Stimulated activated CD8-positive, alpha-beta memory T cell treated with anti-CD3 and anti-CD28 coated beads, Interleukin-15, amount 100 ng/mL, for 24 hours (primary cell): ENCODE measurements at regions not wholly inside any gene's neighbourhood (a gene's known extent, or its start where the extent isn't known, plus 50 kb on each side); places are given as distances from the start of the nearest gene placed in this dataset.

Experiments used
- DNase-seq: peaks from one replicate; pipeline ENCODE4 v3.0.0-alpha.2; 2020; ENCODE audit warnings: low read depth

DNA sequence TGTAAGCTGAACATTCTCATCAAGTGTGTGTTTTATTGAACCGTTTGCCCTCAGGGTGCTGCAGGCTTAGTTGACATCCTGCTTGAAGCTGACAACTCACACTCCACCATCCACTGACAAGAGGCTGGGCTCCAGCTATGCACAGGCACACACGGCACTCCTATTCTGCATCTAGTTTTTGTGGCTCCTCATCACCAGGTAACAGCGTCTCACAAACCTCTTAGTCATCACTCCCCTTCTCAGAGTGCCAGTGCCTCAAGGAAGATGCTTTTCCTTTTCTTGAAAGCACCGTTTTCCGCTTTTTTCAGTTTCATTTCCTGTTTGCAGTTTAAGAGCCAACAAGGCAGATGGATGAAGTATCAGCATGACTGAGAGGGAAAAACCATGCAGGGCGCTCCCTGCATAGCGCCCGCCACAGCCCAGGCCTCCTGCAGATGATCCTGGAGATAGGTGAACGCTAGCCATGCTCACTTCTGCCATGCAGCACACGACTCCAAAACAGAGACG is 491.2 kb downstream of the COG6 start:
- no peak for DNase-seq

DNA sequence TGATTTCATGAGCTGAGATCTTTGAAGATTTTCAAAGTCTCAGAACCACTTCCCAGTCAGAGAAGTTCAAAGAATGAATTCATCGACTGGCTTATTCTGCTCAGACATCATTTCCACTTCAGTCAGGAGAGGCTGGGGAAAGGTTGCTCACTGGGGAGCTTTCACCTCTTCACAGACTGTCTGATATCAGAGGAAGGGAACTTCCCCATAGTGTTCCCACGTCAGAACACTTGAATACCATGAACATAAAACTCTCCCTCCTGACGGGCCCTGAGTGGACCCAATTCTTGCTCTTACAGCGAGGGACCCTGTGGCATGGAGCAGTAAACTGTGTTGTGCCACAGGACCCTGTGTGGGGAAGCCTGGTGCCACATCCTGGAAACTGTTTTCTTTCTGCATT is 492.6 kb downstream of the COG6 start:
- DNase-seq, result no peak

DNA sequence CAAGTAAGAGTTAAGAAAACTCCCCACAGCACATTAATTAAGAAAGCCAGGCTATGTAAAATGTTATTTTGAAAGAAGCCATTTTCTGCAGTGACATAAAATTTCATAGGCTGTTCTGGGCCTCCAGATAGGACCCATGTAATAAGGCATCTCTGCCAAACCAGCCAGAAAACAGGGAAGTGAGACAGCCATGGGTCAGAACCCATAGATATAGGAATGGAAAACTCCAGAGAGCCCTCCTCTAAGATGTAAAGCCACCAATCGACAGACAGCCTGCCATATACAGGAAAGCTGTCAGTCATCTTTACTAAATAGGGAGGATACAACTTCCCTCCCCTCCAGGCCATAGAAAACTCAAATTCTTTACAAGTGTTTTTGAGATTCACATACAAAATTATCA is 493.3 kb downstream of the COG6 start:
- DNase-seq, result no peak

DNA sequence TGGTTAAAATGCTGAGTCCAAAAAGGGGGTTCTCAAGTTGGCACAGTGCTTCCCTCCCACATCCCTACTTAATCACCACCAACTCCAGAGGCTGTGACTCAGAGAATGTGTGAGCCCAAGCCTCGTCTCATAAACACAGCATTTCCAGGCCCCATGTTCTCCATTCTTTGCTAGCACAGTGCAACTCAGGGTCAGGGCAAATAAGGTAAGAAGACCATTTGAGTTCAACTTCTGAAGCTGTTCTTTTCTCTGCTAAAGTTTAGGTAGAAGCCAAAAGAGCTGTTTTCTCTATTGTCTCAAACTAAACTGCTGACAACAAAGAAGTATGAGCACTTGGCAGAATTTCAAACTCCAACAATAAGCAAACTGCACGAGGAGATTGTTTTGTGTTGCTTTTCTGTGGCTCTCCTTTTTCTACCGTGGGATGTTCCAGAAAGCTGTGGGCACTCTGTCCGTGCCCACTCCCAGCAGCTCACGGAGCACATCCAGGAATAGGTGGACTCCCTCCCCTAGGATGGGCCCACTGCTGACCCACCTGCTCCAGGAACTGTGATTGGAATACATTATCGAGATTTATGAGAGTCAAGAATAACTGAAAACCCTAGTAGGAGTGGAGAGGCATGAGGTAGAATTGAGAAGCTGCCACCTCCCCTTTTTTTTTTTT is 494.3 kb downstream of the COG6 start:
- no peak for DNase-seq

DNA sequence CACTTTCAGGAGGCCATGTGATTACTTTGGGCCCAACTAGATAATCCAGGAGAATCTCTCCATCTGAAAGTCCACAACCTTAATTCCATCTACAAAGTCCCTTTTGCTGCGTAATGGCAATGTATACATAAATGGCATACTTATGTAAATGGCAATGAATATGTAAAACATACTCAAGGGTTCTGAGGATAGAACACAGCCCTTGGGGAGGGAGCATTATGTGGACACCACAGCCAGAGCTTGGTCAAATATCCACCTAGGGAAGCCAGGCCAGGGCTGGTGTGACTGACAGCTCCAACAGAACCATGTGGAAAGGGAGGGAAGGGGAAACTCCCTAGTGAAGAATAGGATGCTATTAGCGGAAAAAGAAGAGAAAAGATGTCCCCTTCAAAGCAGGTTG is 496.2 kb downstream of the COG6 start:
- DNase-seq, result no peak

DNA sequence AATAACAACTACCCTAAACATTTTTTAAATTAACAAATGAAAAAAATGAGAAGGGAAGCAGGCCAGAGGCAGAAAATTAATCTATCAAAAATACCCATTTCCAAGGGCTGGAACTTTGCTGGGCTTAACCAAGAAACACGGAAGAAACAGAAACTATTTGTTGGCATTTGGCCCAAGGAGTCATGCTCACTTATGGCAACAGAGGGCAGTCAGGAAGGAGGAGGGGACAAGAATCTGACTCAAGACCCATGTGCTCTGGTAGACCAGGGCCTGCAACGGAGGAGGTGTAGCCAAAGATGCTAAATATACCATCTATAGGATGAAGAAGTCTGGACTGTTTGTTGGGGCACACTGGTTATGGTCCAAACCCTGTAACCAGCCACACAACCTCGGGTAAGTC is 496.7 kb downstream of the COG6 start:
- no peak for DNase-seq

DNA sequence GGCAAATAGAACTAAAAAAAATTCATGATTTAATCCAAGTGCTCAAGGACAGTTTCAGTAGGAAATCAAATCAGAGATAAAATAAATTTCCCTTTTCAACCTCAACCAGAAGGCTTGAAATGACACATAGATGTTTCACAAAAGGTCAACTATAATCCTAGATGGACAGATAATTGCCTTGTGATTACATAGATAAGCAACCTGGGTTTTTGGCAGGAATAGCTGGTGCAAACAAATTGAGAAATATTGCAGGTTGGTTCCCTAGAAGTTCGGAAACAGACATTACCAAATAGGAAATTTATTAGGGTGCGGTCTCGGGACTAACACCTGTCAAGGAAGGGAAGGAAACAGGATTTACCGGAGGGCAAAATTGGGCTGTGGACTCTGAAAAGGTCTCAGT is 497.5 kb downstream of the COG6 start:
- no peak for DNase-seq

DNA sequence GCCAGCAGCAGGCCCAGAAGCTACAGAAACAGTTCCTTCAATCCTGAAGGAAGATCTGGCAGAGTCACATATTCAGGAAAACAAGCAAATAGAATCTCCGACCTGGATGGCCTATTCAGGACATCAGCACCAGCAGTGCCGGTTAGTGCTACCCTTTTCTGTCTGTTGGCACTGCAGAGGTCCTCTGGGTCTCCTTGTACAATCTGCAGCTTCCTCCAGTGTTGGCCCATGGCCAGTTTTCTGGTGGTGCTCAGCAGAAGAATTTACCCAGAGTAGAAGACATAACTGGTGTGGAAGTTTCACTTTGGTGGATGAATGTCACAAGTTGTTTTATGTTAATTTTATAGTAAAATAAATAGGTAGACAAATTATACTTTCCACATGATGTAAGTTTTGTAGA is 498.1 kb downstream of the COG6 start:
- no peak for DNase-seq

DNA sequence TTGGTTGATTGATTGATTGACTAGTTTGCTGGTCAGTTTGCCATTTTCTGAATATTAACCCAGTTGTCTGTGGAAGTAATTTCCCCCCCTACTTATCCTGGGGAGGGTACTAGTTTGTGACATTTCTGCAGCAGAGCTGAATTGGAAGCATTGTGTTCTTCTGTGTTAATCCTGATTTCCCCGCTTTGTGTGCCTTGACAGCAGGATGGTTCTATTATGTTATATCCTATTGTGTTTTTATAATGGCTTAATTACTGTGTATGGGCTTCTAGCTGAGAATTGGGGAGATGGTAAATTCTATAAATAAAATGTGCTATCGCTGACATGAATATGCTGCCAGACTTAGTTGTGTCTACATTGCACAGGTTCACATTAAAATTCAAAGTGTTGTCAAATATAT is 499.7 kb downstream of the COG6 start:
- no peak for DNase-seq

DNA sequence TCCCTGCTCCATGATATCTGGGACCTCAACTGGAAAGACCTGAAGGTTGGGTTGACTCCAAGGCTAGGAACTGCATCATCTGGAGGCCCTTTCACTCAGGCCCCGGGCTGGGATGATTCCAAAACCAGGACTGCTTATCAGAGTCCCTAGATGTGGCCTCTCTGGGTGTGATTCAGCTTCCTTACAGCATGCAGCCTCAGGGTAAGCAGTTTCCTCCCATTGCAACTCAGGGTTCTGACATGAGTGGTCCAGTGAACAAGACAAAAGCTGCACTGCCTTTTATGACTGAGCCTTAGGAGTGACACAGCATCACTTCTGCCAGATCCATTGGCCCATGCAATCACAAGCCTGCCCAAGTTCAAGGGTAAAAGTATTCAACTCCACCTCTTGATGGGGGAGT is 502.8 kb downstream of the COG6 start:
- DNase-seq, result no peak

DNA sequence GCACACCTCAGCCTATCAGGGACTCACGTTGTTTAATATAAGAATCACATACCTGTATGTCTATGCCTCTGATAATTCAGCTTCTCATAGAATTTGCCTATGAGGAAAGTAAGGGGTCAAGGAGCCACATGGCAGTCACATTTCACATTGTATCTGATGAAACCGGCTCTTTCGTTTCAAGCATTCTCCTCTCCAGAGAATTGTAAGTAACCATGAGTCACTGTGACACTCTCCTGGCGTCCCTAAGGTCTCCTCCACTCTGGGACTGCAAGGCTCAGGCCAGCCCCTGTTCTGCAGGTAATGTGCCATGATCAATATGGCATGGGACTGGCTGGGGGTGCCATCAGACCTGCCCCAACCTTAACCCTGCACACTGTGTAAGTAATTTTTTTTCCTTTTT is 503.3 kb downstream of the COG6 start:
- DNase-seq, result no peak

DNA sequence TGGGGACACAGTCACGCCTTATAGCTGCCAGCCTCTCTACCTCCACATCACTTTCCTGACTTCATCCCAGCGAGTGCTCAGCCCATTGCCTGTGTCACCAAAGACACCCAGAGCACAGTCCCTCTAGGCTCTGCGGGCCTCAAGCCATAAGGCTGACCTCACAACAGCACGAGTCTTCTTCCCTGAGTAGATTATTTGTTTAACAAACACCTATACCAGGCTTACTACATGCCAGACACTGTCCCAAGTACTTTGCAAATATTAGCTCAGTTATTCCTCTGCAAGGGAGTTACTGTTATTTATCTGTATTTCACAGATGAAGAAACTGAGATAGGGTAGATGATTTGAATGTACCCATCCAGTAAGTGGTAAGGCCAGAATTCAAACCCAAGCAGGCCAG is 504.3 kb downstream of the COG6 start:
- no peak for DNase-seq

DNA sequence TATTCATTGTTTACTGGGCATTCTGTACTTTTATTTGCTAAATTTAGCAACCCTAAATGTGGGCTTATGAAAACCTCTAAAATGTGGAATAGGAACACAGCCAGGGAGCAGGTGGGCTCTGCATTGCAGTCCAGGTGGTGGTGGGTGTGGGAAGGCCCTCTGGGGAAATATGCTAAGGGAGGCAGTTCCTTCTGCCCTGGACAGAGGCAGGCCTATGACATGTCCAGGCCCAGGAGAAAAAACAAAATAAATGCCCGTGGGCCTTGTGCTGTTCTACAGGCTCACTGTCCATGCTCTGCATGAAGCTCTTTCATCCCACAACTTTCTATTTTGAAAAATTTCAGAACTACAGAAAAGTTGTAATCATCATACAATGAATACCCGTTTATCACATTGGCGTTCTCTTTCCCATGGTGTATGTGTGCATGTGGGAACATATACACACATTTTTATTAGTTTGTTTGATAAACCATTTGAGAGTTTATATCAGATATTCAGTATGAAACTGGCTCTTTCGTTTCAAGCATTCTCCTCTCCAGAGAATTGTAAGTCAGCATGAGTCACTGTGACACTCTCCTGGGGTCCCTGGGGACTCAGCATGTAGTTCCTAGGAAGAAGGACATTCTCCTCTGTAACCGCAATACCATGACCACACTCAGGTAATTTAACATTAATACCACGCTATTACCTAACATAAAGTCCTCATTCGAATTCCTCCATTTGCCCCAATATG is 505.3 kb downstream of the COG6 start:
- no peak for DNase-seq

DNA sequence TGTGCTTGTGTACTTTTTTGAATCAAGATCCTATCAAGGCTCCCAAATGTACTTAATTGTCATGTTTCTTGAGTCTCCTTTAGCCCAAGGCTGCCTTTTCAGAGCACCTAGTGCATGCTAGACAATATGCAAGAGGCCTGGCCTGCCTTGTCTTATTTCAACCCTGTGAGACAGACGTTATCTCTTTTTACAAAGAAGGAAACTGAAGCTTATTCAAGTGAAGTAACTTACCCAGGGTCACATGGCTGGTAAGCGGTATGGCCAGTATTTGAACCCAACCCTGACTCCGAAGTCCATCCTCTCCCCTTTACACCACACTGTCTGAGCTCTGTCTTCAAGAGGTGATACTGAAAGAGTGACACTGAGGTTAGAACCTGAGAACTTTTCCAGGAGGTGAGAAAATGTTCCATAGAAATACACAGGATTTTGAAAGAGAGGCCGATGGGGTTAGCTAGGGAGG is 505.1 kb downstream of the FOXO1 start:
- DNase-seq, result no peak

DNA sequence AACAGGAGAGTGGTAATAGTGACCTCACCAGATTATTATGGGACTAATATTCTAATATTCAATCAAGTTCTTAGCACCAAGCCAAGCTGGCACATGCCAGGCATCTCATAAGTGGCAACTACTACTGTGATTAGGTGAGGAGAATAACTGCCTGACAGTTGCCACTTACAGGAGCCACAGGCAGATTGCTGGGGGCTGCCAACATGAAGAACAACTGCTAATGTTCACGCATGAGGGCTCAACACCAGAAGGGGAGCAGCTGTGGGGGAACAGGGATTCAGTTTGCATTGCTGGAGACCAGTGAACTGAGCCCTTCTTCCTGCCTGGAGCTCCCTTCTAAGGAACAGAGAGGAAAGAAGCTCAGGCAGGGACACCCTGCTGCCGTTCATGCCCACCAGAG is 504.5 kb downstream of the FOXO1 start:
- DNase-seq, result no peak

DNA sequence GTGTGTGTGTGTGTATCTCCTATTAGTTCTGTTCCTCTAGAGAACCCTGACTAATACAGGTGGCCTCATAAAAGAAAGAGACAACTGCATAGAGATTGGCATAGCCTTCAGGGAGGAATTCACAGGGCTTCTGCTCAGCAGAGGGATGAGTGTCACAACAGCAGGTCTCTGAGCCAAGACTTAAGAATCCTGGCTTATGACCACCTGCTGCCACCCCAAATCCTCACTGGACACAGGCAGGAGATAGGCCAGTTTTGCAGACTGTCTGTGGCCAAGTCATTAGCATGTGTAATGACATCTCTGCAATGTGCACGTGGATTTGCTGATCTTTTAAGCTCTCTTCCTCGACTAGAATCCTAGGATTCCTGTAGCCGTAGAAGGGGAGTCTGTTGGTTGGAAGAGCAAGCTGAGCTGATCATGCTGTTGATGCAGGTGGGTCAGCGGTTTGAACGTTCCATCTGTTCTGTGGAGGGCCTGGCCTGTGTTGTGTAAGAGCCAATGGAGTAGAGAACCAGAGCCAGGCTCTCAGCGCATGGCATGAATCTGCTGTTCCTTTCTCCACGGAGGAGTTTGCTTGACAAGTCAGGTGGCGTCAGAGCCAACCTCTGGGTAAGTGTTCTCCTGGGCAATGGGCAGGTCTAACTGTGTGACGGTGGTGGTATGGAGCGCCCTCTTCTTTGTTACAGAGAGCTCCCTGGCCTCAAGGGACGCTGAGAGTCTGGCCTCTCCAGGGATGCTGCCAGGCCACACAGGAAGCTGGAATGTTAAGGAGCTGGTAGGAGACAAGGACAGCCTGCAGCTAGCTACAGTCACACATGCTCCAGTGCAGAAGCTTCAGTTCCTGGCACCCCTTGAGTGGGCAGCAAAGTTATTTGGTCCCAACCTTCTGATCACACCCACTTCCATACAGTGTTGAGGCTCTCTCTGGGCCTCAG is 503.1 kb downstream of the FOXO1 start:
- no peak for DNase-seq

DNA sequence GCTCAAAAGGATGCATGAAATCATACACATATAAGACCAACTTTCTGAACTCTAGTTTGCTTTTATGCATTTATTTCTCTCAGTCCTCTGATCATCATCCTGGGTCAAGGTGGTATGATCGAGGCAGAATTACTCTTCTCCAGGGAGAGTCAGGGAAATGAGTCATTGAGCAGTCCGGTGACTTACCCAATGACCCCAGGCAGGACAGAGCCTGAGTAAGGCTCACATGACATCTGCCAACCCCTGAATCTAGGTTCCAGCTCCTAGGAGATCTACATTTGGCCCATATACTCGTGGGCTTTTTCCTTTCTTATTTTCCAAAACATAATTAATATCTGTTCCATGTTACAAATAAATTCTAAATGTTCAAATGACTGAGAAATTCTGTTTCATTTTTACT is 502.3 kb downstream of the FOXO1 start:
- DNase-seq, result no peak

DNA sequence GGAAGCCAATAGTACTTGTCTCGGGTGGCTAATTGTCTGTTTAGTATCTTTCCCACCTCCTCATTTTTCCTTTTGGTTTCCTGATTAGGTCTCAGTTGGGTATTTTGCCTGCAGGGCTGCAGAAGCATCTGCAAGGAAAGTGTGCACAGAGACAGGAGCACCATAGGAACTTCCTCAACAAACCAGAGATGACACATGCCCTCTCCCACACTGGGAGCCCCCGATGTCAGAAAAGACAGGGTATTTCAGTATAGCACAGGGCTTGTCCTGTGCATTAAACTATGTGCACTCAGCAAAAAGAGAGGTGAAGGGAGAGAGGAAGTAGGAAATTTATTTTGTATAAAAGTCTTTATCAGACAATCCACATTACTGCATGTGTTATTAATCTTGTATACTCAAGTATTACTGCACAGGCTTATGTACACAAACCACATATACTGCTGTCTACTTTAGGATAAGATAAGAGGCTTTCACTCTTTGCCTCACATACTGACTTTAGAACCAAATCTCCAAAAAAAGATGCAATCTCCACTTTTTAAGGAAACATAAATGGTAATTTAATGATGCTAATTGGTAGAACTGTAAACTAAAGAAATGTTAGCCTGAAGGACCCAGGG is 501.0 kb downstream of the FOXO1 start:
- DNase-seq, result no peak

DNA sequence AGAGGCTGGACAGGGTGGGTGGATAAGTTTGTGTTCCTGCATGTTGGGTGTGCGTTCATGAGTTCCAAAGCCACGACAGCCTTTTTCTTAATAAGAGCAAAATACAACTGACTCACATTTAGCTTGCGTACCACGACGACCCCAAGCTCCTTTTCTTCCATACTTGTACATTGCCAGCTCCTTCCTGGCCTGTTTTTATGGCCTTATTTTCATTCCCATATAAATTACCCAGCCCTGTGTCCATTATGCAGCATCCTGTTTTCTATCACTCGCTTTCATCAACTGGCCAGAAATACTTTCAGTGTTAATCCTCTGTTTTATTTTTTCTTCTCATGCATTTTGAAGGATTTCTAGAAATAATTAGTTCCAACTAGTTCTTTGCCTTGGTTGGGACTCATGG is 499.1 kb downstream of the FOXO1 start:
- no peak for DNase-seq

DNA sequence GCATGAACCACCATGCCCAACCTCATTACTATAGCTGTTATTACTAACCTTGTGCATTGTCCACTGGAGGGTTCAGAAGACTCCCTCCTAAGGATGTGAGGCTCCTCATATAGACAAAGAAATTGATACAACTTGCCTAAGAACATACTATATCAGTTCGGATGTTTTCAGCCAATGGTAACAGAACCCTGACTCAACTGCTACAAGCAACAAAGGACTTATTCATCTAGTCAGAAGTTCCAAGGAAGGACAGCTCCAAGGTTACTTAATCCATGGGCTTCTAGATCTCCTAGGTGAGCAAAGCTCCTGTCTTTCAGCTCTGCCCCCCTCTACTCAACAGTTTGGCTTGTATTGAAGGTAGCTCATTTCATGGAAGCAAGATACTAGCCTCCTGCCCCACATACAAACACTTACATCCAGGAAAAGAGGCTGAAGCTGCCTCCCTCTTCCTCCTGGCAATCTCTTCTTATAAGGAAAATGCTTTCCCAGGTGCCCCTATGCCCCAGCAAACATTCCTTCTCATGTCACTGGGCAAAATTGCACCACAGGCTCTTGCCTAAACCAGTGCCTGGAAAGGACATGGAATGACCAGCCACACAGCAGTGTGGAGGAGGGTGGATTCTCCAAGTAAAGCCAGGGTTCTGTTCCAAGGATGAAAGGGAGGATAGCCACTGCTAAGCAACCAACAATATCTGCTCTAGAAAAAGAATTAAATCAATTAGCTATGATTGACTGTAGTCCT is 497.8 kb downstream of the FOXO1 start:
- DNase-seq, result no peak

DNA sequence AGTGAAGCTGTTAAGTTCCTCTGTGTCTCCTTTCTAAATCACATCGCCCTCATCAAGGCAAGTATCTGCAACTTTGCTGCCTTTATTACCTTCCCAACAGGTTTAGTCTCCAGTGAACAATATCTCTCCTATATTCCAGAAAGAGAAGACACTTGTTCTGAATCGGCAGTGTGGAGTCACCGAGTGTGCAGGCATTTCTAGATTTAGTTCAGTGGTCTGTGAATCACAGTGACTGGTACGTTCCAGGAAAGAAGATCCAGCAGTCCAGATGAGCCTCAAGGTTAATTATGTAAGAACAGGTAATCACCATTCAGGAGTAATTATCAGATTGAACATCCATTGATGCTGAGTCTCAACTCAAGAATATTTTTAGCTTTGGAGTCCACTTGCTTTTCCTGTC is 497.0 kb downstream of the FOXO1 start:
- no peak for DNase-seq

DNA sequence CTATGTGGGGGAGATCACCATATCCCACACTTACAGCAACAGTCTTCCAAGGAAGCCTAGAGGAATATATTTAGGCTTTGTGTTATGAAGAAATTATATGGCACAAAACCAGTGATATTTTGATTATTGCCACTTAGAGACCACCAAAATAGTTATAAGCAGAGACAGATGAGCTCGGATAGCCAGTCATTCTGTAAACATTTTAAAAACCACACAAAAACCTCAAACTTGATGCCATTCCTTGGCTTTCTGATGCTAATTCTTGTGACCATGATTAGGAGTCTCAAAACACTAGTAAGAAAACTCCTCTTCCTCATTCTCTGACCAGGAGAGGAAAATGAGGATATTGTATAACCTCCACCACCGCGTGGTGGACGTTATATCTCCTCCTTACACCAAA is 496.4 kb downstream of the FOXO1 start:
- no peak for DNase-seq
